ENCODE measurements at regions not wholly inside any gene's neighbourhood (a gene's known extent, or its start where the extent isn't known, plus 50 kb on each side); places are given as distances from the start of the nearest gene placed in this dataset.

DNA sequence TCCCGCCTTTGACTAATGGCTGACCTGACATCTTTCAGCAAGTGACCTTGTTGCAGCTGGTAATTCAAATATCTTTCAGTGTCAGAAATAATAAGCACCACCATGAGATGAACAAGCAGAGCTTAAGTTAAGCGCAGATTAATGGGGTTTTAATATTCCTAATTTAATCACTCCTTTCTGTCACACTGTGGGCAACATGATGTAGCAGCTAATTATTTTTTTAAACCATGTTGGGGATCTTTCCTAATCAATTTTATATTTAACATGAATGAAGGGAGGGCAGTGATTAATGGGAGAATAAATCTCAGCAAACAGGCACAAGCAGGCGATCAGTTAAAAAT is 353.6 kb upstream of the TNRC6C start:
- intact Hi-C loops (cut with DNase I), result loop anchor here (5.0 kb wide), 1 partner anchor 357 kb away; no protein-coding TSS in a partner anchor
- no peak for DNase-seq
- no peak for ATAC-seq (ENCODE audit: poor library complexity)

DNA sequence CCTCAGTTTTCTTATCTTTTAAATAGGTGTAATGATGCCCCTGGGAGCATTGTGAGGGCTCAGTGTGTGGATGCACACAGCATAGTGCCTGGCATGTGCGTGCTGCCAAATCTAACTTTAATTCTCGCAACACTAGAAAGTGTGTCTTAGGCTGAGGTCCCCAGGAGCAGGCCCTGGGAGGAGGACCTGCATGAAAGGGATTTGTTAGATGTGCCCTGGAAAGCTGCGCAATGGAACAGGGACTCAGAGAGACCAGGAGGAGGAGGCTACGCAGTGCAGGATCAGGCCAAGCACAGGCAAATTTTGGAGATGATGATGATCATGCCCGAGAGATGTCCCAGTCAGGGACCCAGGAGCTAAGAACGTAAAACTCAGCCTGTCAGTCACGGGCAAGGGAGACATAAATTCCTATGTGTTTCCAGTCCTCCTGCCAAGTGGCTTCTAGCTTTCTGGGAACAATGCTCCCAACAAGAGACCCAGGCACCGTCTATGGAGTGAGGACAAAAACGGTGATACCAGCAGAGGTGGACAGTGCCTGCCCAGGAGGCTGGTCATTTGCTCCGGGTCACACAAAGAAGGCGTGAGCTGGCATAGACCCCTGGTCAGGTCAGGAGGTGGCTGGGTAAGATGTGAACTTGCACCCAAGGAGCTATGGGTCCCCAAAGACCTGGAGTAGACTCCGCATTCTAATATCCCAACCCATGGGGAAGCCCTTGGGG is 352.2 kb upstream of the TNRC6C start:
- DNase-seq (no peak), ATAC-seq (ENCODE audit: poor library complexity) (no peak)
- intact Hi-C loops (cut with DNase I), result no loop called here

DNA sequence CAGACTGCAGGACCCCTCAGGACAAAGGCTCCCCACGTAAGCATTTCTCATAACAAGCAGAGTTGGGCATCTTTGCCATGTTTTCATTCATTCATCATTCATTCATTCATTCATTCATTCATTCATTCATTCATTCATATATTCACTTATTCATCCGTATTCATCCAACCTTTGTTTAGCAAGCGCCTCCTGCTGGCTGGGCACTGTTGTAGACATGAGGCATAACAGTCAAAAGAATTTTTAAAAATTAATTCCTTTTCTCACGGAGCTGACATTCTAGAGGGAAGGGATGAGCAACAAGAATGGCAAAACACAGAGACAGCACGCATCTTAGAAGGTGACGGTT is 351.7 kb upstream of the TNRC6C start:
- ATAC-seq (ENCODE audit: poor library complexity) (no peak), DNase-seq (no peak)
- intact Hi-C loops (cut with DNase I), result no loop called here

DNA sequence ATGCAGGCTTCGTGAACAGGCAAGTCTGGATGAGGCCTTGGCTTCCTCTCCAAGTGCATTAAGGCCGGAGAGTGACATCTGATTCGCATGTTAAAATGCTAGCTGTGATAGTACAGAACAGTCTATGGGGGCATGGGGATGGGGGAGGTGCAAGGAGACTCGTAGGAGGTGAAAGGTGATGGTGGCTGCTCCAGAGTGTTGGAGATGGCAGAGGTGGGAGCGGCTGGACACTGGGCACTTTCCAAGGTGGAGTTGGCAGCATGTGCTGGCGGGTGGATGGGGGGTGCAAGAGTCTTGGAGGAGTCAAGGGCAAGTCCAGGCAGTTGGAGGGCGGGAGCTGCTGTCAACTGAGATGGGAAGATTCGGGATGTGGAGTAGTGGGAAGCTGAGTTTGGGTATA is 350.9 kb upstream of the TNRC6C start:
- DNase-seq (no peak), ATAC-seq (ENCODE audit: poor library complexity) (no peak)
- intact Hi-C loops (cut with DNase I), result no loop called here

DNA sequence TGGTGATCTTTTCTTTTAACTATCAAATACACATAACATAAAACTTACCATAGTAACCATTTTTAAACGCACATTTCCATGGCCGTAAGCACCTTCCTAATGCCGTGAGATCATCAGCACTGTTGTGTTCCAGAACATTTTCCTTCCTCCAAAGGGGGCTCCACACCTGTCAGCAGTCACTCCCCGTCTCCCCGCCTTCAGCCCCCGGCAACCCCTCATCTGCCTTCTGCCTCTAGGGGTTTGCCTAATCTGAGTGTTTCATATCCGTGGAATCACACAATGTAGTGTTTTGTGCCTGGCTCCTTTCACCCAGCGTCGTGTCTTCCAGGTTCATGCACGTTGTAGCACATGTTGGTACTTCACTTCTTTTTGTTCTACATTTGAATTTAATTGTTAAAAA is 350.1 kb upstream of the TNRC6C start:
- DNase-seq, result no peak
- ATAC-seq (ENCODE audit: poor library complexity), result no peak
- intact Hi-C loops (cut with DNase I), result no loop called here

DNA sequence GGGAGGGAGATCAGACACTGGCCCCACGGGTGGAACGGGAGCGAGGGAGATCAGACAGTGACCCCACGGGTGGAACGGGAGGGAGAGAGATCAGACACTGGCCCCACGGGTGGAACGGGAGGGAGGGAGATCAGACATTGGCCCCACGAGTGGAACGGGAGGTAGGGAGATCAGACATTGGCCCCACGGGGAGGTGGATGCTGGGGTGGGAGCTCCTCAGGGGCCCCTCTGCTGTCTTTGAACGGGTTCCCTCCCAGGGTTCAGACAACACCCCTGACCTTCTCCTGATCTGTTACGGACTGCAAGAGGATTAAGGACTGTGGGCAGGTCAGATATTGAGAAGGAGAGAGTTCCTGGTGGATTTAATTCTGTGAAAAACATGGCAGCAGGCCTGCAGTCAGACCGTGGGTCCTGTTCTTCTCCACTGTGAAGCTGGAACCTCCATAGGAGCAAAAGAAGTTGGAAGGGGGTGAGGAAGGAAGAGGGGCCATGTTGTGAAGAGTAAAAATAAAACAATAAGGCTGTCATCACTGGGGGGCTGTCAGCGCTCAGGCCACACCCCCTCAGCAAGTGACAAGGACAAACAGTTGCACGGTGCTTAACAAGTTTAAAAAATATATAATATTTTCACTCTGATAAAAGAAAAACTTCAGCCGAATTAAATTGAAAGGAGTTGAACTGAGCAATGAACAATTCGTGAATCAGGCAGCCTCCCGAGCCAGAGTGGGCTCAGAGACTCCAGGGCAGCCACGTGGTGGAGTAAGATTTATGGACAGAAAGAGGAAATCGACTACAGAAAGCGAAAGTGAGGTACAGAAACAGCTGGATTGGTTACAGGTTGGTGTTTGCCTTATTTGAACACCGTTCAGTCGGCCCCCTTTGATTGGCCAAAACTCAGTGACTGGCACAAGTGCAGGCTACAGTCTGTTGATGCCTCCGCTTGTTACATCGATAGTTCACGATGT is 348.7 kb upstream of the TNRC6C start:
- intact Hi-C loops (cut with DNase I), result no loop called here
- DNase-seq (no peak), ATAC-seq (ENCODE audit: poor library complexity) (no peak)

DNA sequence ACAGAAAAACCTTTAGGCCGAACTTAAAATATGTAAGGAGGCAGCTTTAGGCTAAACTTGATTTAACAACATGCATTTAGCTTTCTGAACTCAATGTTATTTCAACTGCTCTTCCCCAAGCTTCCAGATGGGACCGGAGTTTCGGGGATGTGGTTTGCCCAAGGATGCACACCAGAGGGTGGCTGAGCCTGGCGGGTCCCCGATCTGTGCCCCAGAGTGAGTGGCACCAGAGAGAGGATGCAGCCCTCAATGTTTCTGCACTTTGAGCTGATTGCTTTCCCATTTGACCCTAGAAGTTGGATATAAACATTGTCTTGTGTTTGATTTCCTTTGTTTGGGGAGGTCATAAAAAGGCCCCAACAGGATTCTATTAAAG is 348.0 kb upstream of the TNRC6C start:
- ATAC-seq (ENCODE audit: poor library complexity), result no peak
- no peak for DNase-seq
- intact Hi-C loops (cut with DNase I), result no loop called here

DNA sequence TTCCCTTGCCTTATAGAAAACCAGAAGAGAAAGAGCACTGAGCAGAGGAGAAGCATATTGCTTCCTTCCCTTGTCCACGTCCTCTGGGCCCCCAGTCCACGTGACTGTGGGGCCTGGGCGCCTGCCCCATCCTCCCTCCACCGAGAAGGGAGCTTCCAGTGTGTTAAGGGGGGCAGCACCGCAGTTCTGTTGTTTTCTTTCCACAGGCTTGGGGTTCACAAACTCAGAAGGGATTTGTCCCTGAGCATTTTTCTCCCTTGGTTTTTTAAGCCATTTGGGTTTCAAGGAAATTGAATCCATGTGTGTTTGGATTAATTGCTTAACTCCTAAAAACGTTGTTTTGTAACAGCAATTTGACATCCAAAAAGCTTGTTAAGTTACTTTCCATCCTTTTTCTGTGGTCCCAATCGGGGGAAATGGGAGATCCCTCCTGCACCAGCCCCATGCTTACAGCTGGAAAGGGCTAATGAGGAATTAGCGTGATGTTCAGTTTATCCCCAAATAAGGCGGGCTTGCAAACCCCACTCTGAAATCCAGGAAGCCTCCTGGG is 347.5 kb upstream of the TNRC6C start:
- peak; percentile 59 for ATAC-seq (ENCODE audit: poor library complexity)

DNA sequence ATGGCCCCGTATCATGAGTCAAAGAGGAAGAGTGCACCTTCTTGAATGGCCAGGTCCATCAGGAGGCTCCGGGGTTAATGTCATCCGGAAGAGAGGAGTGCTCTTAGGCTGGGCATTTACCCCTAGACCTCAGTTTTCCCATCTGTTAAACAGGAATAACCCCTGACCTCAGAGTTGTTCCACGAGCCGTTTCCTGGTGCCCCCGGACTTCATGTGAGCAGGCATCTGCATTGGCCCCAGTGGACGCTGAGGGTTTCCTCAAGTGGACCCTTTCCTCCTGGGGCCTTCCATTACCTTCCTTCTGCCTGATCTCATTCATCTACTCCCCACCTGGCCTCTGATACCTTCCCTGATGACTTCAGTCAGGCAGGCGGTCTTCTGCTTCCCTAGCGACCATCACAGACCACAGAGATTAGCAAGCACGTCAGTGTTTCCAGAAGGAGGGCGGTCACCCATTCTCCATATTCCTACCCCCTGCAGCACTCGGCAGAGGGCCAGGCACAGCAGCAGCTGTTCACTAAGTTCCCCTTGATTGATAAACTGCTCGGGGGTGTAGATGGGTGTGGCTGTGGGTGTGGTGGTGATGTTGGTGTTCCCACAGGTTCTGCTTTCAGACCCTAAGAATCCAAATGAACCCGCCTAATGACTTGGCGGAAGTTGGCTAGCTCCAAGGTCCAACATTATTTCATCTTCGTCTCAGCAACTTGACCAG is 346.6 kb upstream of the TNRC6C start:
- intact Hi-C loops (cut with DNase I), result no loop called here
- ATAC-seq (ENCODE audit: poor library complexity), result no peak

More for the DNA sequence above, 347.5 kb upstream of the TNRC6C start:
- DNase-seq, result peak; percentile 53
- intact Hi-C loops (cut with DNase I), result no loop called here

DNA sequence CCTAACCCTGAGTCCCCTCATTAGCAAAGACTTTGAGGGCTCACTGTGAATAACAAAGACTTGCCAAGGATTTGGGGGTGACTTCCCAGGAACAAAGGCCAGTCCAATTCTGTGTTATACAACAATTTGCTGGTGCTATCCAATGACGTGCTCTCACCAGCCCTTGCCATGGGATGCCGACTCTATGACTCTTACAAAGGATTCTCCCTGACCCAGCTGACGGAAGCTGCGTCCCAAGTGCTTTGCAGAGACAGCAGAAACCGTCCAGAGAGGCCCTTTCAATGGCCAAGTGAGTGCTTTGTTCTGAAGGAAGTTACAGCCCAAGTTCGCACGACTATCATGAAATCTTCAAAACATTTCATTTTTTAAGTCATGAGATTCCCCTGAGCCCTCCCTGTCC is 345.3 kb upstream of the TNRC6C start:
- ATAC-seq (ENCODE audit: poor library complexity) (no peak), DNase-seq (no peak)
- intact Hi-C loops (cut with DNase I), result no loop called here

More for the DNA sequence above, 346.6 kb upstream of the TNRC6C start:
- DNase-seq, result no peak

DNA sequence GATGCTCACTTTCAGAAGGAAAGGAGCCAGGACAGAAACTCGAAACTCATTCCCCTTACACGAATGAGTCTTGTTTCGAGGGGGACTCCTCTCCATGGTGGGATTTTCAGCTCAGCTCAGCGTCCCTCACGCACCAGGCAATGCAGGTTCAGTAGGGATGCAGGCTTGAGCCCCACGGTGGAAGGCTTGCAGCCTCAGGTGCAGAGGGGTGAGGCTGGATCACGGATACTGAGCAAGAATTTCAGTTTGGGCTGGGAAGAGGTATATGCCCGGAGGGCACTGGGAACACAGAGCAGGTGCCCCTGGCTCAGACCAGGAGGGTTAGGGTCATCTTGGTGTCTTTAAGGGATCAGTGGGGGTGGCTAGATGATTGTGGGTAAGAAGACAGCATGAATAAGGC is 344.9 kb upstream of the TNRC6C start:
- DNase-seq (no peak), ATAC-seq (ENCODE audit: poor library complexity) (no peak)
- intact Hi-C loops (cut with DNase I), result no loop called here

DNA sequence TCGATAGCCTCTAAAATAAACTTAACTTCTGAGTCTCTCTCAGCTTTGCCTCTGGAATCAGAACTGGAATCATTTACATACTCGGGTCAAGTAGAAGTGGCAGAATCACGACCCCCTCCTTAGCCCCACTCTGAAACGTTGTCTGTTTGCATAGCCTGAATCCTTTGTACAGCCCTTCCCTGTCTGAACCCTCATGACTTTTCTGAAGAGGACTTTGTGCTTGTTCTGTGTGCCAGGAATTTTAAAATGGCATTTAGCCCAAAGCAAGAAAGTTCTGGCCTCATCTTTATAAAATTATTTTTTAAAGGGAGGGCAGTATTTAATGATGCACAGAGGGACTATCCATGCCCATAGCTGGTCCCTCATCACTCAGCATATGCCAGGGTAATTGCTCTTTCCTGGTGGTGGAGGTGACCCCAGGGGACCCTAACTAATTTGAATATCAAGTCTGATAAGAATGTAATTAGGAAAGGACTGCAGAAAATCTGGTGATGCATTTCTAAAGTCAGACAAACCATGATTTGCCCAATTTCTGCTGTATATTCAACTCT is 342.7 kb upstream of the TNRC6C start:
- DNase-seq (no peak), ATAC-seq (ENCODE audit: poor library complexity) (peak; percentile 26)
- intact Hi-C loops (cut with DNase I), result no loop called here

DNA sequence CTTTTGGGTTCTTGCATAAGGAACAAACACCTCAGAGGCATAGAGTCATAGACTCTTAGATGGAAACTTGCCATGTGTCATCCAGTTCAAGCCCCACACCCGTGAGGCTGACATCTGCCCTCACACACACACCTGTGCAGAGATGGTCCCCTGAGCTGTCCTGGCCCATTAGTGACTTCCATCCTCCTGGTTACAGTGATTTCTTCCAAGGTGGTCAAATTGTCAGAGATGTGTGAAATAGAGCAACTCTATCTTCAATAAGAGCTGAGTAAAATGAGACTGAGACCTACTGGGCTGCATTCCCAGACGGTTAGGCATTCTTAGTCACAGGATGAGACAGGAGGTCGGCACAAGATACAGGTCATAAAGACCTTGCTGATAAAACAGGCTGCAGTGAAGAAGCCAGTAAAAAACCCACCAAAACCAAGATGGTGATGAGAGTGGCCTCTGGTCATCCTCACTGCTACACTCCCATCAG is 342.2 kb upstream of the TNRC6C start:
- intact Hi-C loops (cut with DNase I), result no loop called here
- ATAC-seq (ENCODE audit: poor library complexity) (no peak), DNase-seq (no peak)

DNA sequence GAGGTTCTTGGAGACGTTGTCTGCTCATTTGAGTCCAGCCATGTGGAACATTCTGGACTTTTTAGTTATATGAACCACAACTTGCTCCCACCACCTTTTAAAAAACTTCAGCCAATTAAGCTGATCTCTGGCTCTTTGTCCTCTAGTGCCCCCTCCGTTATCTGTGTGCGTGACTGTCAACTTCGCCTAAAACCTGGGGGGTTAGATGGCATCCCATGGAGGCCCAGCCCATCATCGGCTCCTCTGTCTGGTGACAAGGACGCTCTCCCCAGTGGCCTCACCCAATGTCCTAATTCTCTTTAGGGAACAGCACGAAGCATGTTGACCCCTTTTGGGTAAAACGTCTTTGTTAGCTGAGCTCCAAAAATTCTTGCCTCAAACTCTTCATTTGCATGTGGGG is 341.0 kb upstream of the TNRC6C start:
- no peak for ATAC-seq (ENCODE audit: poor library complexity)
- no peak for DNase-seq
- intact Hi-C loops (cut with DNase I), result no loop called here

DNA sequence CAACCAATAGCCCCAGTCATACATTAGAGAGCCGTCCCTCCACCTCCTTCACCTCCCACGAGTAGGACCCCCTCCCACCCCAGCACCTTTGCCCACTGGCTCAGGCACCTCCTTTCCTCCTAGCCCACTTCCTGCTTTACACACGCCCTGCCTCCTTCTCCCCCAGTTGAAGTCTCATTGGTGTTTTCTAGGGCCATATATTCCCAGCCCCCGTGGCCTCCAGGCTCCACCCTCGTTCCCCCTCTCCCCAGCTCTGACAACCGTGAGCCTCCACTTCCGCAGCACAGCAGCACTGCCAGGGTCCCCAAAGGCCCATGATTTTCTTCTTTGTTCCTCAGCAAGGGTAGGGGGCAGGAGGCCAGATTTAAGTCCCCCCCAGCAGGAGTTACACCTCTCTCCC is 340.3 kb upstream of the TNRC6C start:
- no peak for ATAC-seq (ENCODE audit: poor library complexity)
- intact Hi-C loops (cut with DNase I), result no loop called here
- no peak for DNase-seq

DNA sequence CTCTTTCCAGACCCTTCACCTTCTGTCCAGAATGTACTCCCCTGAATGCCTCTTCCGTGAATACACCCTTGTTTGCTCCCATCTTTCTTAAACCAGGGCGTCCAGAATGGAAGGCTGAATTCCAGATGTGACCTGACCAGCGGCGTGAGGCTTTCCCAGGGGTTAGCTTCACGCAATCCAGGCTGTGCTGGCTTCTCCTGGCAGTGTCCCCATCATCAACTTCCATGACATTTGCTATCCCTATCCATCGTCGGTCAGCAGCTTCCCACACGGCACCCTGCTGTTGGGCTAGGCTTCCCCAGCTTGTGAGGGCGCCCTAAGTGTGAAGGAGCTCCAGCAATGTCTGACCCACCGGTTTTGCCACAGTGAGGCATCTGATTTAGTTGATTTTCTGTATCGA is 339.8 kb upstream of the TNRC6C start:
- intact Hi-C loops (cut with DNase I), result no loop called here
- ATAC-seq (ENCODE audit: poor library complexity), result no peak

DNA sequence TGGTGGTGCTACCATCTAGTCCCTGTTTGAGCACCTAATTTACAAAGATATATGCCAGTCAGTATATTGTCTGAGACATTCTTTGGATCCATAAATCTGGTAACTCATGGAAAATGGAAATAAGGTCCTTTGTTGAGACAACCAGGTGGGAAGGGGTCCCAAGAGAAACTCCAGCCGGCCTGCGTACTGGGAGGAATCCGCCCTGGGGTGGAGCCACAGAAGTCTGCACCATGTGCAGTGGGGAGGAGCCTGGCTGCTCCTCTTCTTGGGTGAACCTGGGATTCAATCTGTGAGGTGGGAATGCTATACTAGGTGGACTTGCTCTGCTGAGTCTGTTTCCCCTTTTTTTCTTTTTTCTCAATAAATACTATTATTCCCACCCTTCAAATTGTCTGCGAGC is 339.2 kb upstream of the TNRC6C start:
- ATAC-seq (ENCODE audit: poor library complexity) (no peak), DNase-seq (no peak)
- intact Hi-C loops (cut with DNase I), result no loop called here

More for the DNA sequence above, 339.8 kb upstream of the TNRC6C start:
- DNase-seq, result no peak

DNA sequence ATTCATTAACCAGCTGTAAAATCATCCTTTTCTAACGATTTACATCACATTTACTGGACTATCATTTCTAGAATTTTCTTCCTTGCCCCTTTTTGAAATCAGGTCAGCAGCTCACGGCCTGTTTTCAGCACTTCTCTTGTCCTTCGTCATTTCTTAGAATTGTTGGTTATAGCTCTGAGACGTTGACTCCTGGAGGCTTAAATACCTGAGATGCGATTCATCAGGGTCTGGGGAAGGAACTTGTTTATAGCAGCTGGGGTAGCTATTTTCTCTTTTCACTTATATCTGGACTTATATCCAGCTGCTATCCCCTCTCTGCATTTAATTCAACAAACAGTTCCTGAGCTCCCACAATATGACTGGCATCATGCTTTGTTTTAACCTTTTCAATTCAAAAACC is 338.7 kb upstream of the TNRC6C start:
- no peak for ATAC-seq (ENCODE audit: poor library complexity)
- no peak for DNase-seq
- intact Hi-C loops (cut with DNase I), result no loop called here

DNA sequence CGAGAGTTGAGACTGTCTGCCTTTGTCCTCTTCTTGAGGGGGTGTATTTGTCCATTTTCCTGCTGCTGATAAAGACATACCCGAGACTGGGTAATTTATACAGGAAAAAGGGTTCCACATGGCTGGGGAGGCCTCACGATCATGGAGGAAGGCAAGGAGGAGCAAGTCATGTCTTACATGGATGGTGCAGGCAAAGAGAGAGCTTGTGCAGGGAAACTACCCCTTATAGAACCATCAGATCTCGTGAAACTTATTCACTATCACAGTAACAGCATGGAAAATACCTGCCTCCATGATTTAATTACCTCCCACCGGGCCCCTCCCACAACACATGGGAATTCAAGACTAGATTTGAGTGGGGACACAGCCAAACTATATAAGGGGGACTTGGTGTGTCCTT is 338.2 kb upstream of the TNRC6C start:
- ATAC-seq (ENCODE audit: poor library complexity) (no peak), DNase-seq (no peak)
- intact Hi-C loops (cut with DNase I), result no loop called here

Data from Right ventricle myocardium superior (tissue), 1 donor.